T-helper 1 cell treated with Interleukin-12 subunit alpha and Interleukin-12 subunit beta and Interleukin-4 antibody, amounts not matched to agents 30 μg/mL and 1 μg/mL, for 36 hours (primary cell): ENCODE measurements at regions not wholly inside any gene's neighbourhood (a gene's known extent, or its start where the extent isn't known, plus 50 kb on each side); places are given as distances from the start of the nearest gene placed in this dataset.
"Not testable (repeated sequence)": the region's sequence is repeated elsewhere in the genome, so short reads cannot be mapped to it uniquely, and the experiment has no call there.

Experiments used
- H3K27ac Mint-ChIP-seq: one replicate; pipeline ENCODE4 v1.8.0; 2021; ENCODE audit warnings: mild to moderate bottlenecking, mixed read lengths
- H3K27me3 Mint-ChIP-seq: one replicate; pipeline ENCODE4 v1.8.0; 2021; ENCODE audit warnings: low read depth, mixed read lengths
- H3K36me3 Mint-ChIP-seq: one replicate; pipeline ENCODE4 v1.8.0; 2021; ENCODE audit warnings: low read depth, mixed read lengths
- H3K4me1 Mint-ChIP-seq: one replicate; pipeline ENCODE4 v1.8.0; 2021; ENCODE audit warnings: low read depth, mixed read lengths
- H3K4me3 Mint-ChIP-seq: one replicate; pipeline ENCODE4 v1.8.0; 2021; ENCODE audit warnings: mild to moderate bottlenecking, moderate library complexity, mixed read lengths
- H3K9me3 Mint-ChIP-seq: one replicate; pipeline ENCODE4 v1.8.0; 2021; ENCODE audit warnings: mixed read lengths

- no peak overlapping the region for H3K4me3 Mint-ChIP-seq
- H3K27ac Mint-ChIP-seq = no peak overlapping the region
- no peaks in the 10 kb centered on the region for H3K27me3 Mint-ChIP-seq
- peaks cover 3% of the 10 kb centered on the region for H3K9me3 Mint-ChIP-seq
- peaks cover 6% of the 10 kb centered on the region for H3K4me1 Mint-ChIP-seq
- no peaks in the 10 kb centered on the region for H3K36me3 Mint-ChIP-seq
Observed at GRCh38 chrX:42290608-42291007, 367.3 kb upstream of the CASK start.

GRCh38 chrX:42289492-42290385 is 366.4 kb upstream of the CASK start:
- H3K27me3 Mint-ChIP-seq = no peaks in the 10 kb centered on the region
- no peak overlapping the region for H3K4me3 Mint-ChIP-seq
- H3K27ac Mint-ChIP-seq = no peak overlapping the region
- H3K4me1 Mint-ChIP-seq = peaks cover 6% of the 10 kb centered on the region
- H3K9me3 Mint-ChIP-seq = peaks cover 3% of the 10 kb centered on the region
- H3K36me3 Mint-ChIP-seq = no peaks in the 10 kb centered on the region

- not testable (repeated sequence) for H3K27me3 Mint-ChIP-seq, H3K4me1 Mint-ChIP-seq, H3K36me3 Mint-ChIP-seq, H3K27ac Mint-ChIP-seq, H3K9me3 Mint-ChIP-seq, H3K4me3 Mint-ChIP-seq
Observed at GRCh38 chrX:42285681-42286080, 362.3 kb upstream of the CASK start.

DNA sequence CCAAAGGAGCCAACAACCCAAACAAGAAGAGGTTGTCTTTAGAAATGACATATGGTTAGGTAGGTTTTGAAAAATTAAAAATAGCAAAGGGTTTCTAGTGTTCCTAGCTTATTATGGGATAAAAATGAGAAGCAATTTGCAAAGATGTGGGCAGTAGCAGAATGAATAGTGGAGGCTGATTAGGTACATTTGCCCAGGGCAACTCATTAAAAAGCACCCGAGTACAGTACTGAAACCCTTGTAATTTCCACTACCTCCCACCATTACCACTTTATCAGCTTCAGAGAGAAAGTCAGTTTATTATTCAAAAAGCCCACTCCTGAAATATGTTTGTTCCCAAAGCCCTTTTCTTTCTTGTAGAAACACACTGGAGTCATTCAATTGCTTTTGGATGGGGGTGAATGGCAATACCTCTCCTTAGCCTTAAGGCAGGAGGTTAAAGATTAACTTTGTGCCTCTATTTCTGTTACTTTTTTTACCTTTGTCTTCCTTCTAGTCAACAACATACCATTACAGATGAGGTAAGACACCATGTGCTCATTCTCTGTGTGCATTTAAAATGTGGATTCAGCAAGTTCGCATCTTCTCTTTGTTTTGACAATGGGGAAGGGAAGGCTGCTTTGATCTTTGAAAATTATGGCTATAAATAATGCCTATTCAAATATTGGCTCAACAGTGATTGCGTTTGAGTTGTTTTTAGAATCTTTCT is 353.8 kb upstream of the CASK start:
- Mint-ChIP-seq H3K27me3 (no peaks in the 10 kb centered on the region), H3K36me3 (no peaks in the 10 kb centered on the region), H3K4me1 (no peaks in the 10 kb centered on the region), H3K9me3 (no peaks in the 10 kb centered on the region), H3K27ac (no peak overlapping the region), H3K4me3 (no peak overlapping the region)

DNA sequence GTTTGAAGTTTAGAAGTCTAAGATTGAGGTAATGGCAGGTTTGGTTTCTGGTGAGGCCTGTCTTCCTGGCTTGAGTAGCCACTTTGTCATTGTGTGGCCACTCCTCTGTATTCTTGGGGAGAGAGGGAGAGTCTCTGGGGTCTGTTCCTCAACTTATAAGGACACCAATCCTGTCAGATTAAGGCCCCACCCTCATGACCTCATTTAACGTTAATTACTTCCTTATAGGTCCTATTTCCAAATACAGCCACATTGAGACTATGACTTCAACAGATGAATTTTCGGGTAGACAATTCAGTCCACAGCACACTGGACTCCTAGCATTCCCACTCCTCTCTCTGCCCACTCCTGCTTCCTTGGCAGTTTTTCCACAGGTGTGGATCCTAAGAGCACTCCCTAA is 350.8 kb upstream of the CASK start:
- Mint-ChIP-seq H3K36me3 (no peaks in the 10 kb centered on the region), H3K4me3 (no peak overlapping the region), H3K9me3 (no peaks in the 10 kb centered on the region), H3K4me1 (no peaks in the 10 kb centered on the region), H3K27me3 (no peaks in the 10 kb centered on the region), H3K27ac (no peak overlapping the region)

DNA sequence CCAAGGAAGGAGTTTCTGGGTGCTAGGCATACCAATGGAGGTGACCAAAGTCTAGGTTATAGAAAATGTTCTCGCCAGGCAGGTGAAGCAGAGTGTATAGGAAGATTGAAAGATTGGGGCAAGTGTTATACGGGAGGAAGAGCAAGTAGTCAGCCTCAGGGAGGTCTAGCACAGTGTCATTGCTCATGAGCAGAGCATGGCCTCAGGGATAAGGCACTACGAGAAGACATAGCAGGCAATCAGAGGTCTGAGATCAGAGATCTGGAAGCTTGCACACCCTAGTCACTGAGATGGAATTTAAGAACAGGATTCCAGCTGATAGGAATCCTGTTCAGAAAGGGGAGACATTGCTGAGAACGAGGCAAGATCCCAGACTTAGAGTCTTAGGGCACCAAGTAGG is 350.0 kb upstream of the CASK start:
- H3K4me3 Mint-ChIP-seq = no peak overlapping the region
- H3K36me3 Mint-ChIP-seq = no peaks in the 10 kb centered on the region
- H3K4me1 Mint-ChIP-seq = peaks cover 2% of the 10 kb centered on the region
- no peaks in the 10 kb centered on the region for H3K27me3 Mint-ChIP-seq
- H3K27ac Mint-ChIP-seq = no peak overlapping the region
- H3K9me3 Mint-ChIP-seq = no peaks in the 10 kb centered on the region

DNA sequence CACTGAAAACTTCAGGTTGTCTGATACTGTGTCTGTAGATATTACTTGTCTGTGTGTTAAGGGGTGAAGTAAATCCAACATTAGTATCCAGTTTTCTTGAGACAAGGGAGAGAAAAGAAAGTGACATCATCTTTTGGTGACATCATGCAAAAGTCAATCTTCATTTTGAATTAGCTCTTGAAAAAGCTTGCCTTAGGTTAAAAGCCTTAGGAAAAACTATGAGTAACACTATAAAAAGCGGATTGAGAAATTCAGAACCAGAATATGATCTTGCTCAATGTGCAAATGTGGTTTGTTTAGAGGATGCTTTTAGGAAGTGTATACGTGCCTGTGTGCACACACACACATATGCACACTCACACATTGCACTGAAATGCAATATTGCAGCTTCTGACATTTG is 345.8 kb upstream of the CASK start:
- no peaks in the 10 kb centered on the region for H3K9me3 Mint-ChIP-seq
- H3K36me3 Mint-ChIP-seq = no peaks in the 10 kb centered on the region
- H3K27me3 Mint-ChIP-seq = no peaks in the 10 kb centered on the region
- H3K4me3 Mint-ChIP-seq = no peak overlapping the region
- no peak overlapping the region for H3K27ac Mint-ChIP-seq
- peaks cover 2% of the 10 kb centered on the region for H3K4me1 Mint-ChIP-seq

GRCh38 chrX:42260854-42261253 is 337.5 kb upstream of the CASK start:
- Mint-ChIP-seq H3K9me3 (peaks cover 5% of the 10 kb centered on the region), H3K4me1 (no peaks in the 10 kb centered on the region), H3K4me3 (no peak overlapping the region), H3K27ac (no peak overlapping the region), H3K36me3 (no peaks in the 10 kb centered on the region), H3K27me3 (no peaks in the 10 kb centered on the region)

GRCh38 chrX:42248226-42248625 is 324.9 kb upstream of the CASK start:
- Mint-ChIP-seq H3K36me3 (no peaks in the 10 kb centered on the region), H3K4me3 (no peak overlapping the region), H3K9me3 (peaks cover 5% of the 10 kb centered on the region), H3K4me1 (peaks cover 2% of the 10 kb centered on the region), H3K27me3 (no peaks in the 10 kb centered on the region), H3K27ac (no peak overlapping the region)

GRCh38 chrX:42247241-42247640 is 323.9 kb upstream of the CASK start:
- Mint-ChIP-seq H3K4me1 (peaks cover 2% of the 10 kb centered on the region), H3K4me3 (no peak overlapping the region), H3K36me3 (no peaks in the 10 kb centered on the region)

GRCh38 chrX:42246814-42247213 is 323.5 kb upstream of the CASK start:
- Mint-ChIP-seq H3K27me3 (no peaks in the 10 kb centered on the region), H3K4me3 (no peak overlapping the region), H3K4me1 (peaks cover 2% of the 10 kb centered on the region)

More at GRCh38 chrX:42247241-42247640, 323.9 kb upstream of the CASK start:
- Mint-ChIP-seq H3K27me3 (no peaks in the 10 kb centered on the region), H3K27ac (no peak overlapping the region), H3K9me3 (peaks cover 5% of the 10 kb centered on the region)

GRCh38 chrX:42242004-42242403 is 318.6 kb upstream of the CASK start:
- Mint-ChIP-seq H3K9me3 (peaks cover 6% of the 10 kb centered on the region), H3K27me3 (no peaks in the 10 kb centered on the region), H3K4me1 (no peaks in the 10 kb centered on the region), H3K27ac (no peak overlapping the region), H3K4me3 (no peak overlapping the region), H3K36me3 (no peaks in the 10 kb centered on the region)

More at GRCh38 chrX:42246814-42247213, 323.5 kb upstream of the CASK start:
- Mint-ChIP-seq H3K9me3 (peaks cover 5% of the 10 kb centered on the region), H3K27ac (no peak overlapping the region), H3K36me3 (no peaks in the 10 kb centered on the region)

- Mint-ChIP-seq H3K36me3 (no peaks in the 10 kb centered on the region), H3K4me1 (no peaks in the 10 kb centered on the region), H3K9me3 (peaks cover 6% of the 10 kb centered on the region), H3K27me3 (no peaks in the 10 kb centered on the region), H3K27ac (no peak overlapping the region), H3K4me3 (no peak overlapping the region)
Observed at GRCh38 chrX:42241421-42241820, 318.1 kb upstream of the CASK start.

DNA sequence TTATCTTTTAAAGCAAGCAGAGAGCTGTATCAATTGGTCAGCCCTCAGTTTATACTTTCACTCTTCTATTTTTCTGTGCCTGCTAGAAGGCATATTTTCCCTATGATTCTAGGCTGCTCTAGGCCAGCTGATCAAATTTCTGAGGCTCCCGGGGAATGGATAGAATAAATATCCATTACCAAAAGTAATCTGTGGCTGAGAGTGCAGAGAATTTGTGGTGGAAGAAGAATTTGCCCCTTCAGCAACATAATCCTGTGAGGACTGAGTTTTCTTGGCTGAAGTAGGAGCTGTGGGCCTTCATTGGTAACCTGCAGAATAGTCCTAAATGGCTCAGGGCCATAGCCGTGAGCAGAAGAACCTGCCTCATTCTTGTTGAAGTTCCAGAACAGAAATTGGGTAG is 314.6 kb upstream of the CASK start:
- H3K36me3 Mint-ChIP-seq = no peaks in the 10 kb centered on the region

GRCh38 chrX:42229533-42229932 is 306.2 kb upstream of the CASK start:
- Mint-ChIP-seq H3K4me3 (no peak overlapping the region), H3K4me1 (peaks cover 4% of the 10 kb centered on the region), H3K27me3 (peaks cover 5% of the 10 kb centered on the region), H3K27ac (no peak overlapping the region), H3K9me3 (peaks cover 28% of the 10 kb centered on the region), H3K36me3 (peaks cover 8% of the 10 kb centered on the region)

More for the DNA sequence above, 314.6 kb upstream of the CASK start:
- H3K27ac Mint-ChIP-seq = no peak overlapping the region
- no peak overlapping the region for H3K4me3 Mint-ChIP-seq
- no peaks in the 10 kb centered on the region for H3K27me3 Mint-ChIP-seq
- peaks cover 6% of the 10 kb centered on the region for H3K9me3 Mint-ChIP-seq
- no peaks in the 10 kb centered on the region for H3K4me1 Mint-ChIP-seq
